ENCODE measurements at regions not wholly inside any gene's neighbourhood (a gene's known extent, or its start where the extent isn't known, plus 50 kb on each side); places are given as distances from the start of the nearest gene placed in this dataset.

DNA sequence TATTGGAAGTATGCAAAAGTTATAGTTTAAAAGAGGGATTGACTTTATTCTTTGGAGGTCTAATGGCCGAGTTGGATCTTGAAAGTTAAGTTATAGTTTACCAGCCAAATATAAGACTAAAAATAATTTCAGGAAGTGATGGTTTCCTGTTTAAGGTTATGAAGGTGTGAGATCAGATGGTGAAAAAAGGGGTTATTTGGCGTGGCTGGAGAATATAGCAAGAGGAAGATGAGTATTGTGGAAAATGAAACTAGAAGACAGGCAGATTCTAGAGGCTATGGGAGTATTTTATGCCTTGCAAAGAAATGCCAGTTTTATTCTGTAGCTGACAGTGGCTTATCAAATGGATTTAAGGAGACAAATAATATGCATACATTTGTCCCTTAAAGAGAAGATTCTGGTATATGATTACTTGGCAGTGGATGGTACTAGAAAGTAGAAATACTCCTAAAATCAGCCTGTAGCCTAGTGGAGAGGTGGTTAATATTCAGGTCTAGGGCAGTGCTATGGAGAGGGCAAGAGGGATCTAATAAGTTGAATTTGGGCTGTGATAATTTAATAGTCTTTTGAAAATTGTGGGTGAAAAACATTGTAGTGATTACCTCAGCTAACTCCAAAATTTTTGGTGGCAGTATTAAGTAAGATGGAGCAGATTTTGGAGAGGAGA is 1091.8 kb upstream of the ATXN7L3B start:
- Histone ChIP-seq H3K9me3 (no peaks in the 10 kb centered on the region), H3K4me3 (no peak overlapping the region), H3K27ac (no peak overlapping the region), H3K4me1 (no peaks in the 10 kb centered on the region), H3K27me3 (no peaks in the 10 kb centered on the region), H3K36me3 (no peaks in the 10 kb centered on the region)
- ATAC-seq (ENCODE audit: low FRiP score in 2 of 2) = no peak
- WGBS, 2 donors = 27 to 32% methylated on average over 2 of the region's 2 CpGs
- DNase-seq = no peak
- TF ChIP-seq POLR2A (IDR thresholded peaks at IDR 0.05) (no peak), POLR2AphosphoS5 (IDR thresholded peaks at IDR 0.05) (no peak), EP300 (IDR thresholded peaks at IDR 0.05) (no peak)
- TF ChIP-seq, protein P1, sequence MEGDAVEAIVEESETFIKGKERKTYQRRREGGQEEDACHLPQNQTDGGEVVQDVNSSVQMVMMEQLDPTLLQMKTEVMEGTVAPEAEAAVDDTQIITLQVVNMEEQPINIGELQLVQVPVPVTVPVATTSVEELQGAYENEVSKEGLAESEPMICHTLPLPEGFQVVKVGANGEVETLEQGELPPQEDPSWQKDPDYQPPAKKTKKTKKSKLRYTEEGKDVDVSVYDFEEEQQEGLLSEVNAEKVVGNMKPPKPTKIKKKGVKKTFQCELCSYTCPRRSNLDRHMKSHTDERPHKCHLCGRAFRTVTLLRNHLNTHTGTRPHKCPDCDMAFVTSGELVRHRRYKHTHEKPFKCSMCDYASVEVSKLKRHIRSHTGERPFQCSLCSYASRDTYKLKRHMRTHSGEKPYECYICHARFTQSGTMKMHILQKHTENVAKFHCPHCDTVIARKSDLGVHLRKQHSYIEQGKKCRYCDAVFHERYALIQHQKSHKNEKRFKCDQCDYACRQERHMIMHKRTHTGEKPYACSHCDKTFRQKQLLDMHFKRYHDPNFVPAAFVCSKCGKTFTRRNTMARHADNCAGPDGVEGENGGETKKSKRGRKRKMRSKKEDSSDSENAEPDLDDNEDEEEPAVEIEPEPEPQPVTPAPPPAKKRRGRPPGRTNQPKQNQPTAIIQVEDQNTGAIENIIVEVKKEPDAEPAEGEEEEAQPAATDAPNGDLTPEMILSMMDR (IDR thresholded peaks at IDR 0.05) = no peak

- Histone ChIP-seq H3K4me1 (no peaks in the 10 kb centered on the region), H3K9me3 (no peaks in the 10 kb centered on the region), H3K27ac (no peak overlapping the region), H3K4me3 (no peak overlapping the region), H3K27me3 (no peaks in the 10 kb centered on the region), H3K36me3 (no peaks in the 10 kb centered on the region)
- DNase-seq (no peak), ATAC-seq (ENCODE audit: low FRiP score in 2 of 2) (no peak)
- TF ChIP-seq, protein P1 (IDR thresholded peaks at IDR 0.05) = no peak
- TF ChIP-seq EP300 (IDR thresholded peaks at IDR 0.05) = no peak
- TF ChIP-seq POLR2A (IDR thresholded peaks at IDR 0.05) = no peak
- TF ChIP-seq POLR2AphosphoS5 (IDR thresholded peaks at IDR 0.05) = no peak
- WGBS, 2 donors = 81 to 85% methylated on average over 3 of the region's 3 CpGs
Measured at GRCh38 chr12:73452672-73453469, 1084.8 kb upstream of the ATXN7L3B start.

DNA sequence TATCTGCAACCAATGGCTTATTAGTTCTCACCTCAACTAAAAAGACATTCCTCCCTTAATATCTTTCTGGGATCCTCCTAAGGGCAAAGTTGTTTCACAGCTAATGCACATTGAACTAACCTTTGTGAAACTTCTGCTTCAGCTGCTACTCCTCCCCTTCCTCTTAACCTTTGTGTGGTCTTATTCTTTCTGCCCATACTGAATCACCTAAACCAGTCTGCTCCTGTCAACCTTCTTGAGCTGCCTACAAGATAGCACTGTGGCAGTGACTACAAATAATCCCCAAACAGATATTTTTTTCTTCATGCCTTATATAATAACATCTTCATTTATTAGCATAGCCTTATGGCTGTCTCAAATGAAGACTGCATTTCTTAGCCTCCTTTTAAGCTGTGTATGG is 1077.4 kb upstream of the ATXN7L3B start:
- no peak overlapping the region for H3K4me3 ChIP-seq
- DNase-seq (no peak), ATAC-seq (ENCODE audit: low FRiP score in 2 of 2) (no peak)
- H3K27ac ChIP-seq = no peak overlapping the region
- TF ChIP-seq POLR2A (IDR thresholded peaks at IDR 0.05) = no peak
- TF ChIP-seq EP300 (IDR thresholded peaks at IDR 0.05) = no peak
- TF ChIP-seq, protein P1 (IDR thresholded peaks at IDR 0.05) = no peak
- TF ChIP-seq POLR2AphosphoS5 (IDR thresholded peaks at IDR 0.05) = no peak
- no peaks in the 10 kb centered on the region for H3K36me3 ChIP-seq
- H3K27me3 ChIP-seq = no peaks in the 10 kb centered on the region
- no peaks in the 10 kb centered on the region for H3K4me1 ChIP-seq
- no peaks in the 10 kb centered on the region for H3K9me3 ChIP-seq

DNA sequence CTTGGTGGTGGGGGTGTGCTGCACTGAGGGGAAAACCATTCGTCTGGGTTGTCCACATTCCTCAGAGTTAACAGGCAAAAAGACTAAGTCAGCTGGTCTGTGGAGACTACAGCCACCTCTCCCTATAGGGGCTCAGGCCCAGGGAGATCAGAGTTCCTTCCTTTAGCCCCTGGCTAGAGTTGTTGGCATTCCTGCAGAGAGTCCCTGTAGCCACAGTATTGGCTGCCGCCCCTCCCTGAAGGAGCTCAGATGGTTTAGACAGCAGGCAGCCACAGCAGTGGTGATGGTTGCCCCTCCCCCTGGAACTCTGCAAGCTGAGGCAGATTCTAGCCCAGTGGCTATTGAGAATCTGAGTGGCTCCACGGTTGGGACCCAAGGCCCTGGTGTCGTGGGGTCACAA is 1072.5 kb upstream of the ATXN7L3B start:
- TF ChIP-seq EP300 (IDR thresholded peaks at IDR 0.05) (no peak), POLR2A (IDR thresholded peaks at IDR 0.05) (no peak), POLR2AphosphoS5 (IDR thresholded peaks at IDR 0.05) (no peak)
- DNase-seq (no peak), ATAC-seq (ENCODE audit: low FRiP score in 2 of 2) (no peak)
- no peak overlapping the region for H3K27ac ChIP-seq
- H3K27me3 ChIP-seq = no peaks in the 10 kb centered on the region
- H3K9me3 ChIP-seq = no peaks in the 10 kb centered on the region
- H3K4me1 ChIP-seq = no peaks in the 10 kb centered on the region
- WGBS, 2 donors = 63 to 75% methylated on average over 3 to 4 of the region's 4 CpGs
- H3K4me3 ChIP-seq = no peak overlapping the region
- H3K36me3 ChIP-seq = no peaks in the 10 kb centered on the region

DNA sequence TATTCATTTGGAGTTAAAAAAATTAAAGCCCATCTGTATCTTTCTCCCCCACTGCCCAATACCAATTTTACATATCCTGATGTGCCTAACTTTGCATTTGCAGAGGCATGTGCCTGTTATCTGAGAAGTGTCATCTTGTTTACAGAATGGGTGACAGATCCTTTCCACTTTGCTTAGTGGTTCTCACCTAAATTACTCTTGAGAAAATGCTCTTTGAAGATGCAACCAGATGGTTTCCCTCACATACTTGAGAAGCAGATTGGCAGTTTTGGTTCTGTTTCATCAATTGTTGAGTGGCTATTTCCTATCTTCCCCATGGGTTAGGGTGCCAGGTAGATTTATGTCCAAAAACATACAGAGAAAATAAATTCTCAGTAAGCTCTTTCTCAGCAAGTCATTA is 1051.4 kb upstream of the ATXN7L3B start:
- H3K4me3 ChIP-seq = no peak overlapping the region
- no peak overlapping the region for H3K27ac ChIP-seq
- H3K9me3 ChIP-seq = peaks cover 0 to 8% (median 3%) of the 10 kb centered on the region in 4 donors
- H3K27me3 ChIP-seq = no peaks in the 10 kb centered on the region
- ATAC-seq (ENCODE audit: low FRiP score in 2 of 2) = no peak
- no peak for DNase-seq
- no peaks in the 10 kb centered on the region for H3K4me1 ChIP-seq
- H3K36me3 ChIP-seq = no peaks in the 10 kb centered on the region
- no peak for TF ChIP-seq EP300 (IDR thresholded peaks at IDR 0.05)
- TF ChIP-seq POLR2AphosphoS5 (IDR thresholded peaks at IDR 0.05) = no peak
- TF ChIP-seq POLR2A (IDR thresholded peaks at IDR 0.05) = no peak
- TF ChIP-seq, protein P1 (IDR thresholded peaks at IDR 0.05) = no peak
